ENCODE measurements at regions not wholly inside any gene's neighbourhood (a gene's known extent, or its start where the extent isn't known, plus 50 kb on each side); places are given as distances from the start of the nearest gene placed in this dataset.
"Not testable (repeated sequence)": the region's sequence is repeated elsewhere in the genome, so short reads cannot be mapped to it uniquely, and the experiment has no call there.

GRCh38 chr10:113496111-113497109 lies 56.4 kb upstream of the HABP2 start:
- no peak overlapping the region for H3K4me3 Mint-ChIP-seq

DNA sequence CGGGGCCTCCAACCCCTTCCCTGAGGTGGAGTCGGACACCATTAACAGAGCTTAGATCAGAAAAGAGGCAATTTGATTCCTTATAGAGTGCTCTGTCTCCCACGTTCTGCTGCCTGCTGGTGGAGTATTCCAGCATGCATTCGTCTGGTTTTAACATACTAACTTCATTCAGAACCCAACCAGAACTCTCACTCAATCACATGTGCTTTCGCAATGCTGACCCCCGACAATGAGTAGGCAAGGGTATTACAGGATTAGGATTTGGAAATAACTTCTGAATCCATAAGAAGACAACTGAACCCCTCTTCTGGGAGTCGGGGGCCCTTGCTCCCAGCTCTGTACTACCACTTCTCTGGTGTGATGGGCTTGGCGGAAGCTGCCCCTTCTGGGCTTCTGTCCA lies 55.7 kb upstream of the HABP2 start:
- Mint-ChIP-seq H3K9me3 (no peaks in the 10 kb centered on the region), H3K36me3 (no peaks in the 10 kb centered on the region), H3K27ac (no peak overlapping the region), H3K4me3 (no peak overlapping the region), H3K27me3 (ENCODE audit: low read depth in 3 of 3) (peaks cover 2 to 9% (median 4%) of the 10 kb centered on the region in 3 donors), H3K4me1 (no peaks in the 10 kb centered on the region)
- no peak for DNase-seq

More at GRCh38 chr10:113496111-113497109, 56.4 kb upstream of the HABP2 start:
- Mint-ChIP-seq H3K27ac (no peak overlapping the region), H3K36me3 (no peaks in the 10 kb centered on the region), H3K4me1 (no peaks in the 10 kb centered on the region), H3K9me3 (no peaks in the 10 kb centered on the region), H3K27me3 (ENCODE audit: low read depth in 3 of 3) (peaks cover 2 to 9% (median 4%) of the 10 kb centered on the region in 3 donors)
- no peak for DNase-seq

DNA sequence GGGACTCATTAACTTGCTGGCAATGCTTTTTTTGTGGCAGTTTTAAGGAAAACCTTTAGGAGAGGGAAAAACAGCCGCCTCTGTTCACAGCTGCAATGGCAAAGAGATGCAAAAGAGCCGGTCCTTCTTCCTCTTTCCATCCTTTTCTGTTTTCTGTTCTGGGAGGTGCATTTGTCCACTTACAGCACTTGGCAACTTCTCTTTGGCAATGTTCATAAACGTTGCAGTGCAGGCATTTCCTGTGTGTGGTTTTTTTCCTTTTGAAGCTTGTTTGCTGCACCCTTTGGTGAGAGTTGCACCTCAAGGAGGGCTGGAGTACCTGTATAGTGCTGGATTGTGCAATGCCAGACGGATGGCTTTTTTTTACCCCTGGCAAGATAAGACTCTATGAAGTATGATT lies 53.9 kb upstream of the HABP2 start:
- H3K36me3 Mint-ChIP-seq: no peaks in the 10 kb centered on the region
- no peaks in the 10 kb centered on the region for H3K4me1 Mint-ChIP-seq
- no peak for DNase-seq
- H3K27ac Mint-ChIP-seq: no peak overlapping the region
- H3K9me3 Mint-ChIP-seq: peaks cover 0 to 2% (median 0%) of the 10 kb centered on the region in 6 donors
- peaks cover 2 to 9% (median 4%) of the 10 kb centered on the region in 3 donors for H3K27me3 Mint-ChIP-seq (ENCODE audit: low read depth in 3 of 3)
- no peak overlapping the region for H3K4me3 Mint-ChIP-seq

- H3K27ac Mint-ChIP-seq: no peak overlapping the region
- H3K27me3 Mint-ChIP-seq (ENCODE audit: low read depth in 3 of 3): peaks cover 2 to 11% (median 4%) of the 10 kb centered on the region in 3 donors
Observed at GRCh38 chr10:113499806-113500205, 53.0 kb upstream of the HABP2 start.

GRCh38 chr10:113501031-113501430 lies 51.8 kb upstream of the HABP2 start:
- not testable (repeated sequence) for DNase-seq, H3K4me3 Mint-ChIP-seq, H3K4me1 Mint-ChIP-seq, H3K9me3 Mint-ChIP-seq, H3K27ac Mint-ChIP-seq, H3K36me3 Mint-ChIP-seq
- peaks cover 0 to 12% (median 4%) of the 10 kb centered on the region in 3 donors for H3K27me3 Mint-ChIP-seq (ENCODE audit: low read depth in 3 of 3)

More at GRCh38 chr10:113499806-113500205, 53.0 kb upstream of the HABP2 start:
- H3K9me3 Mint-ChIP-seq: peaks cover 0 to 2% (median 0%) of the 10 kb centered on the region in 6 donors
- H3K36me3 Mint-ChIP-seq: no peaks in the 10 kb centered on the region
- H3K4me3 Mint-ChIP-seq: no peak overlapping the region
- DNase-seq: no peak
- H3K4me1 Mint-ChIP-seq: no peaks in the 10 kb centered on the region

All from immature natural killer cell (primary cell).